ENCODE measurements at regions not wholly inside any gene's neighbourhood (a gene's known extent, or its start where the extent isn't known, plus 50 kb on each side); places are given as distances from the start of the nearest gene placed in this dataset.

DNA sequence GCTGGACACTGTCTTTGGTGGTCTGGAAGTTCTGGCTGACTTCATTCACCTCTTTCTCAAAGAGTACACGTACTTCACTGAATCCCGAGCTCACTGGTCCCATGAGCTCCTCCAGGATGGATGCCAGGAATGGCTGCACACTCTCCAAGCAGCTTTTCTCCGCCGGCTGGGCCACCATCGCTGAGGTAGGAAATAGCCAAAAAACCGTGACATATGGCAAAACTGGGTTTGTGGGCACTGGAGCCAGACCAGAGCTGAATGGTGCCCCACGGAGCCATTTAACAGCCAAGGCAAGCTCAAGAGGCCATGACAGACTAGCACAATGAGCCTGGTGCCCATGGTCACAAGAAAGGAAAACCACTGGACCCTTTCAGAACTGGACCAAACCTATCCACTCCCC is 64.0 kb upstream of the EDEM3 start:
- TF ChIP-seq CTCF (IDR thresholded peaks at IDR 0.05; ENCODE audit: control extremely low read depth in 1 of 3, insufficient read depth in 1 of 3, low read depth in 1 of 3, low read length in 3 of 3) (no peak), JUN (IDR thresholded peaks at IDR 0.05; ENCODE audit: low read depth, low read length) (no peak), EZH2 (IDR thresholded peaks at IDR 0.05; ENCODE audit: low read depth, low read length, severe bottlenecking) (no peak), MAX (IDR thresholded peaks at IDR 0.05) (no peak), POU5F1 (IDR thresholded peaks at IDR 0.05; ENCODE audit: low read depth, low read length) (no peak)
